ENCODE measurements at regions not wholly inside any gene's neighbourhood (a gene's known extent, or its start where the extent isn't known, plus 50 kb on each side); places are given as distances from the start of the nearest gene placed in this dataset.

- DNase-seq (ENCODE audit: insufficient read length), result no peak
- no peak for TF ChIP-seq POLR2AphosphoS5 (IDR thresholded peaks at IDR 0.05; ENCODE audit: low read depth, low read length)
- TF ChIP-seq POLR2A (IDR thresholded peaks at IDR 0.05; ENCODE audit: low read depth, low read length), result no peak
- TF ChIP-seq TAF1 (IDR thresholded peaks at IDR 0.05; ENCODE audit: borderline replicate concordance, low read depth, low read length), result no peak
- FAIRE-seq, result no peak
These were observed 73.3 kb upstream of the LRIG1 start for GRCh38 chr3:66574091-66574490.

DNA sequence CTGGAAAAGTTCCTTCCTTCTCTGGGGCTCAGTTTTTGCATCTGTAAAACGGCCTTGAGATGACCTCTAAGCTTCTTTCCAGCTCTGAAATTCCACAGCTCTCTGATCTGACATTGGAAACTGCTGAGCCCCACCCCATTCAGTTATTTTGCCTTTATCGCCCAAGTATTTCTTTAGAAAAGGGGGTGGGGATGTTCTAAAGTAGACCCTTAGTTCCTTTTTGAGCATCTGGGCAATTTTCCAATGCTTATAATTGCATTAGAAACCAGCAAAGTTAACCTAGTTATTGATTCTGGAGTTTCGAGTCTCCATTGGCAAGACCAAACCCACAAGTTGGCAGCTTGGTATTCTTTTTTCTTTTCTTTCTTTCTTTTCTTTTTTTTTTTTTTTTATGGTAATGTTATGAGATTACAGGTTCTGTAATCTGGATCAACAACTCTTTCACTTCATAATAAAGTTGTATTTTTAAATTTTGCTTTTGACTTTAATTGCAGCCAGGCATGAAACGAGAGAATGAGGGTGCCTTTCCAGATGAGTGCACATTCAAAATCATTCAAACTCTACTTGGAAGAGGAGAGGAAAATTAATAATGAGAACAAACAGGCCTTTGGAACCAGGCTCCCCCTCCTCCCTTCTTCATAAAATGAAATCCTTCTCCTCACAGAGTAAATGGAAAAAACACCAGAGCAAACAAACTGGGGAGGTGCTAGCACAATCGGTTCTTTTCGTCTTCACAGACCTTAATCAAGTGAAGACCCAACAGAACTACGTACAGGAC, 76.8 kb upstream of the LRIG1 start:
- no peak for TF ChIP-seq POLR2A (IDR thresholded peaks at IDR 0.05; ENCODE audit: low read depth, low read length)
- TF ChIP-seq POLR2AphosphoS5 (IDR thresholded peaks at IDR 0.05; ENCODE audit: low read depth, low read length), result no peak
- DNase-seq (ENCODE audit: insufficient read length) (no peak), FAIRE-seq (no peak)

DNA sequence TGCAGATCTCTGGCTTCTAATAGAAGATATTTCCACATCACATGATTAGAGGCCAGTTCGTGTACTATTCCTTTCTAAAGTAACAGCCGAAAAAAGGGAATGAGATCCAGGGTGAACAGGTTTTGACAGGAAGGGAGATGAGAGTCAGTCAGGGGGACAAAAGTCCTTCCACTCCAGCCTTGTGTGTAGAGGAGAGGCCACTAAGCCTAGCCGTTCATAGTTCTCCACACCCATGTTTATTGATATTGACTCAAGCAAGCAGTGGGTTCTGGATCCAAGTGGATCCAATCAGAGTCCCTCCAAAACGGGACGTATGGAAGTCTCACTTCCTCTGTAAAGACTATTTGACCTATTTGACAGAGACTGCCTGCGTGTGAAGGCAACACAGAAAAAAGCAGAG, 80.4 kb upstream of the LRIG1 start:
- DNase-seq (ENCODE audit: insufficient read length) (no peak), FAIRE-seq (no peak)
- TF ChIP-seq POLR2AphosphoS5 (IDR thresholded peaks at IDR 0.05; ENCODE audit: low read depth, low read length) (no peak), POLR2A (IDR thresholded peaks at IDR 0.05; ENCODE audit: low read depth, low read length) (no peak), TAF1 (IDR thresholded peaks at IDR 0.05; ENCODE audit: borderline replicate concordance, low read depth, low read length) (no peak)

GRCh38 chr3:66582721-66583423, 82.0 kb upstream of the LRIG1 start:
- peak; percentile 14 for DNase-seq (ENCODE audit: insufficient read length)
- peak; percentile 33 for FAIRE-seq
- no peak for TF ChIP-seq POLR2A (IDR thresholded peaks at IDR 0.05; ENCODE audit: low read depth, low read length)
- TF ChIP-seq POLR2AphosphoS5 (IDR thresholded peaks at IDR 0.05; ENCODE audit: low read depth, low read length), result no peak
- TF ChIP-seq TAF1 (IDR thresholded peaks at IDR 0.05; ENCODE audit: borderline replicate concordance, low read depth, low read length), result no peak

DNA sequence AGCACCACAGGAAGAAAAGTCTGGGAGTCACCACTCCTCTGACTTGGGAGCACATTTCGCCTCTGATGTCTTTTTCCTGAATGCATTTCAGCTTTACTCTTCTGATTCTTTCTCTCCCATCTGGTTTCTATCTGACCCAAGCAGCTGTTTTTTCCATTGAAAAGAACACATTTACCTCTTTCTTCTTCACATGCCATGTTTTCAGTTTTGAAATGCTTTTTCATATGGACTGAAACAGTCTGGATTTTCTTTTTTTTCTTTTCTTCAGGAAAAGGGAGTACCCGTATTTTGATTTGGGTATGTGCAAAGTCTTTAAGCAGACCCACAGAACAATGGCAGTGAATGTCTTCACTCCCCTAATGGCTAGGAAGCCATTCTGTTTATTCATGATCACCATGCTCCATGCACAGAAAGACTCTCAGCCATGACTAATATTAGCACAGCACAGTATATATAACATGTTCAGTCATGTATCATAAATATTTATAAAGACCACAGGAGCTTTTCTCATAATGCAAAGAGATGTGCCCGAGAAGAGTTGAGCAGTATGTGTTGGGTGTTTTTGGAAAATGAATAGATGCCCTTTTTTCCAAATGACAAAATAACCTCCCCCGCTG, 82.7 kb upstream of the LRIG1 start:
- FAIRE-seq (no peak), DNase-seq (ENCODE audit: insufficient read length) (no peak)
- TF ChIP-seq TAF1 (IDR thresholded peaks at IDR 0.05; ENCODE audit: borderline replicate concordance, low read depth, low read length) (no peak), POLR2AphosphoS5 (IDR thresholded peaks at IDR 0.05; ENCODE audit: low read depth, low read length) (no peak), POLR2A (IDR thresholded peaks at IDR 0.05; ENCODE audit: low read depth, low read length) (no peak)

GRCh38 chr3:66585520-66586095, 84.8 kb upstream of the LRIG1 start:
- DNase-seq (ENCODE audit: insufficient read length) (no peak), FAIRE-seq (no peak)
- TF ChIP-seq TAF1 (IDR thresholded peaks at IDR 0.05; ENCODE audit: borderline replicate concordance, low read depth, low read length), result no peak
- no peak for TF ChIP-seq POLR2AphosphoS5 (IDR thresholded peaks at IDR 0.05; ENCODE audit: low read depth, low read length)
- TF ChIP-seq POLR2A (IDR thresholded peaks at IDR 0.05; ENCODE audit: low read depth, low read length), result no peak

- TF ChIP-seq TAF1 (IDR thresholded peaks at IDR 0.05; ENCODE audit: borderline replicate concordance, low read depth, low read length) (no peak), POLR2A (IDR thresholded peaks at IDR 0.05; ENCODE audit: low read depth, low read length) (no peak), POLR2AphosphoS5 (IDR thresholded peaks at IDR 0.05; ENCODE audit: low read depth, low read length) (no peak)
- FAIRE-seq, result no peak
These were observed 86.0 kb upstream of the LRIG1 start for GRCh38 chr3:66586853-66587252.

GRCh38 chr3:66588340-66588847, 87.6 kb upstream of the LRIG1 start:
- DNase-seq (ENCODE audit: insufficient read length) (no peak), FAIRE-seq (no peak)
- TF ChIP-seq POLR2AphosphoS5 (IDR thresholded peaks at IDR 0.05; ENCODE audit: low read depth, low read length), result no peak
- TF ChIP-seq TAF1 (IDR thresholded peaks at IDR 0.05; ENCODE audit: borderline replicate concordance, low read depth, low read length), result no peak
- no peak for TF ChIP-seq POLR2A (IDR thresholded peaks at IDR 0.05; ENCODE audit: low read depth, low read length)

More at GRCh38 chr3:66586853-66587252, 86.0 kb upstream of the LRIG1 start:
- no peak for DNase-seq (ENCODE audit: insufficient read length)

- no peak for FAIRE-seq
- TF ChIP-seq TAF1 (IDR thresholded peaks at IDR 0.05; ENCODE audit: borderline replicate concordance, low read depth, low read length) (no peak), POLR2AphosphoS5 (IDR thresholded peaks at IDR 0.05; ENCODE audit: low read depth, low read length) (no peak), POLR2A (IDR thresholded peaks at IDR 0.05; ENCODE audit: low read depth, low read length) (no peak)
- no peak for DNase-seq (ENCODE audit: insufficient read length)
These were observed 91.4 kb upstream of the LRIG1 start for GRCh38 chr3:66592016-66592761.

- DNase-seq (ENCODE audit: insufficient read length) (no peak), FAIRE-seq (no peak)
- no peak for TF ChIP-seq POLR2A (IDR thresholded peaks at IDR 0.05; ENCODE audit: low read depth, low read length)
- TF ChIP-seq TAF1 (IDR thresholded peaks at IDR 0.05; ENCODE audit: borderline replicate concordance, low read depth, low read length), result no peak
- TF ChIP-seq POLR2AphosphoS5 (IDR thresholded peaks at IDR 0.05; ENCODE audit: low read depth, low read length), result no peak
These were observed 92.3 kb upstream of the LRIG1 start for GRCh38 chr3:66592927-66593625.

Measured in GM12892 (cell line).